Neural cell (in vitro differentiated cells): ENCODE measurements at regions not wholly inside any gene's neighbourhood (a gene's known extent, or its start where the extent isn't known, plus 50 kb on each side); places are given as distances from the start of the nearest gene placed in this dataset.

ENCODE experiments used
- EP300 ChIP-seq: fragments of 450-650 bp; conservative IDR thresholded peaks from 2 replicates; pipeline ENCODE4 v1.6.1; 2014; ENCODE audit warnings: antibody characterized with exemption, mild to moderate bottlenecking, moderate library complexity; ENCODE audit not compliant: poor library complexity, severe bottlenecking
- REST ChIP-seq: IDR thresholded peaks from 2 replicates; pipeline ENCODE4 v1.6.1; 2012; ENCODE audit warnings: borderline replicate concordance
- TAF1 ChIP-seq: IDR thresholded peaks from 2 replicates; pipeline ENCODE4 v1.6.1; 2012; ENCODE audit warnings: low read depth
- TF ChIP-seq, protein P1 (sequence below): fragments of 450-650 bp; IDR thresholded peaks from 2 replicates; pipeline ENCODE4 v1.5.1; 2014; ENCODE audit warnings: antibody characterized with exemption, mild to moderate bottlenecking, moderate library complexity; ENCODE audit not compliant: poor library complexity, severe bottlenecking

DNA sequence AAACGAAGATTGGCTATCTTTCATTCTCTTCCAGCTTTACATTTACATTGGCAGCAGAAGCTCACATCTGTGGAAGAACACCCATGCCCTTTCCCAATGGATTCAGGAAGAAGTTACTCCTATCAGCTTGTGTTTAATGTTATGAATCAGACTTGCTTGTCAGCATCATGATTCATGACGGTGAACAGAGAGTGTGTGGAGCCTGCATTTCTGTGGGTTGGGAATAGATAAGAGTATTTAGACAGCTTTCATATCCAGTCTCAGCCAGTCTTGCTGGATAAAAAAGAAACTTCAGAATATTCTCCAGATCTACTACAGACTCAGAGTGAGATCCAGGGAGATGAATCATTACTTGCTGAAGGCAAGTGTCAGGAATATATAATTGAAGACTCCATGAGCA, 812.9 kb upstream of the ZNF608 start:
- TF ChIP-seq TAF1 (no peak), EP300 (no peak), REST (peak; percentile 86)
- TF ChIP-seq, protein P1, sequence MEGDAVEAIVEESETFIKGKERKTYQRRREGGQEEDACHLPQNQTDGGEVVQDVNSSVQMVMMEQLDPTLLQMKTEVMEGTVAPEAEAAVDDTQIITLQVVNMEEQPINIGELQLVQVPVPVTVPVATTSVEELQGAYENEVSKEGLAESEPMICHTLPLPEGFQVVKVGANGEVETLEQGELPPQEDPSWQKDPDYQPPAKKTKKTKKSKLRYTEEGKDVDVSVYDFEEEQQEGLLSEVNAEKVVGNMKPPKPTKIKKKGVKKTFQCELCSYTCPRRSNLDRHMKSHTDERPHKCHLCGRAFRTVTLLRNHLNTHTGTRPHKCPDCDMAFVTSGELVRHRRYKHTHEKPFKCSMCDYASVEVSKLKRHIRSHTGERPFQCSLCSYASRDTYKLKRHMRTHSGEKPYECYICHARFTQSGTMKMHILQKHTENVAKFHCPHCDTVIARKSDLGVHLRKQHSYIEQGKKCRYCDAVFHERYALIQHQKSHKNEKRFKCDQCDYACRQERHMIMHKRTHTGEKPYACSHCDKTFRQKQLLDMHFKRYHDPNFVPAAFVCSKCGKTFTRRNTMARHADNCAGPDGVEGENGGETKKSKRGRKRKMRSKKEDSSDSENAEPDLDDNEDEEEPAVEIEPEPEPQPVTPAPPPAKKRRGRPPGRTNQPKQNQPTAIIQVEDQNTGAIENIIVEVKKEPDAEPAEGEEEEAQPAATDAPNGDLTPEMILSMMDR = no peak
